Testis (tissue), 2 donors: ENCODE measurements at regions not wholly inside any gene's neighbourhood (a gene's known extent, or its start where the extent isn't known, plus 50 kb on each side); places are given as distances from the start of the nearest gene placed in this dataset.
A peak's percentile ranks its signal among the peaks of the same experiment; 100 is the strongest.

ENCODE experiments used
- DNase-seq: peaks from one replicate; pipeline ENCODE4 v3.0.0-alpha.2; 2019
- H3K27ac ChIP-seq, 2 donors: fragments of 200-600 bp; sonication (generic); one replicate each; pipeline ENCODE4 v1.5.1; 2019
- H3K27me3 ChIP-seq: fragments of 200-600 bp; sonication (generic); one replicate; pipeline ENCODE4 v1.5.1; 2019
- H3K36me3 ChIP-seq: fragments of 200-600 bp; sonication (generic); one replicate; pipeline ENCODE4 v1.5.1; 2017; ENCODE audit warnings: low read depth; ENCODE audit errors: missing control alignments
- H3K4me1 ChIP-seq: fragments of 200-600 bp; sonication (generic); one replicate; pipeline ENCODE4 v1.5.1; 2019
- H3K4me3 ChIP-seq, 2 donors: fragments of 200-600 bp; sonication (generic); one replicate each; pipeline ENCODE4 v1.5.1; 2017 to 2019
- H3K9me3 ChIP-seq: fragments of 200-600 bp; sonication (generic); one replicate; pipeline ENCODE4 v1.5.1; 2017
- POLR2A ChIP-seq: fragments of 450-650 bp; IDR thresholded peaks from one replicate; pipeline ENCODE4 v1.6.1; 2017; ENCODE audit warnings: antibody characterized with exemption, mild to moderate bottlenecking, moderate library complexity
- WGBS, 2 donors: methylation state at CpG; one replicate each; pipeline ENCODE4 v1.1.5; 2018; 5-methylcytosine and 5-hydroxymethylcytosine counted together
- intact Hi-C: fragments of 100-400 bp; cut with DNase I; formaldehyde crosslinking; loops from one replicate; pipeline ENCODE4 v1.15.1; 2023; ENCODE audit warnings: low total_unique reads
- TF ChIP-seq, protein P1 (sequence below), 3 experiments: fragments of 450-650 bp in 2 of 3; fragments of 200-600 bp in 1 of 3; sonication (generic) in 1 of 3; IDR thresholded peaks; one replicate each; pipeline ENCODE4 v1.5.1; 2016 to 2019; ENCODE audit warnings: antibody characterized with exemption in 3 of 3, mild to moderate bottlenecking in 2 of 3, moderate library complexity in 1 of 3

DNA sequence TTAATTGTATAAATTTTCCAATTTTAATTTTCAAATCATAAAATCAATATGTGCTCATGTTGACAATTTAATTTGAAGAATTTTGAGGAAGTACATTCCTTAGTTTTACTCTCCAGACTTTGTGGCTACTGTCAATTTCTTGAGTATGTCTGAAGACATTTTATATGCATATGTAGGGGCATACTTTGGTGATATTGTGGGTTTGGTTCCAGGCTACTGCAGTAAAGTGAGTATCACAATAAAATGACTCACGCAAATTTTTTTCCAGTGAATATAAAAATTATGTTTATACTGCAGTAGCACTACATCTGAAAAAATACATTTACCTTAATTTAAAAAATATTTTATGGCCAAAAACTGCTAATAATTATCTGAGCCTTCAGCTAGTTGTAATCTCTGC, 123.2 kb upstream of the PLCL2 start:
- Histone ChIP-seq H3K27me3 (no peaks in the 10 kb centered on the region), H3K4me1 (no peaks in the 10 kb centered on the region), H3K36me3 (no peaks in the 10 kb centered on the region), H3K4me3 (no peak overlapping the region), H3K9me3 (no peaks in the 10 kb centered on the region), H3K27ac (no peak overlapping the region)
- intact Hi-C loops = no loop called here
- no peak for TF ChIP-seq POLR2A
- TF ChIP-seq, protein P1, sequence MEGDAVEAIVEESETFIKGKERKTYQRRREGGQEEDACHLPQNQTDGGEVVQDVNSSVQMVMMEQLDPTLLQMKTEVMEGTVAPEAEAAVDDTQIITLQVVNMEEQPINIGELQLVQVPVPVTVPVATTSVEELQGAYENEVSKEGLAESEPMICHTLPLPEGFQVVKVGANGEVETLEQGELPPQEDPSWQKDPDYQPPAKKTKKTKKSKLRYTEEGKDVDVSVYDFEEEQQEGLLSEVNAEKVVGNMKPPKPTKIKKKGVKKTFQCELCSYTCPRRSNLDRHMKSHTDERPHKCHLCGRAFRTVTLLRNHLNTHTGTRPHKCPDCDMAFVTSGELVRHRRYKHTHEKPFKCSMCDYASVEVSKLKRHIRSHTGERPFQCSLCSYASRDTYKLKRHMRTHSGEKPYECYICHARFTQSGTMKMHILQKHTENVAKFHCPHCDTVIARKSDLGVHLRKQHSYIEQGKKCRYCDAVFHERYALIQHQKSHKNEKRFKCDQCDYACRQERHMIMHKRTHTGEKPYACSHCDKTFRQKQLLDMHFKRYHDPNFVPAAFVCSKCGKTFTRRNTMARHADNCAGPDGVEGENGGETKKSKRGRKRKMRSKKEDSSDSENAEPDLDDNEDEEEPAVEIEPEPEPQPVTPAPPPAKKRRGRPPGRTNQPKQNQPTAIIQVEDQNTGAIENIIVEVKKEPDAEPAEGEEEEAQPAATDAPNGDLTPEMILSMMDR (IDR thresholded peaks at IDR 0.05) = no peak
- DNase-seq = no peak
- WGBS, 2 donors = 93 to 95% methylated on average over 1 of the region's 1 CpG

DNA sequence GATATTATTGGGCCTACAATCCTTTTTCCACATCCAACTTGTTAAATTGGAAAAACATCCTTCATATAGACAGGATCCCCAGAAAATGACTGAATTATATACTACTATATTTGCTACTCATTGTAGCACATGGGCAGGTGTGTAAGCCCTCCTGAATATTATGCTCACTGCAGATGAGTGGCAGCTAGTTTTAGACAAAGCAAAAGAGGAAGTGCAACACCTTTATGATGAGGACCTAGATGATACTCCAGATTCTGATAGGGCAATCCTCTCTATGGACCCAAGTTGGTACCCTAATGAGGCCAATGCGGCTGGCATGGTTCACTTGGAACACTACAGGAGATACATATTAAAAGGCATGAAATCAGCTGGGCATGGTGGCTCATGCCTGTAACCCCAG, 119.1 kb upstream of the PLCL2 start:
- 93 to 100% methylated on average over 1 of the region's 1 CpG for WGBS, 2 donors

DNA sequence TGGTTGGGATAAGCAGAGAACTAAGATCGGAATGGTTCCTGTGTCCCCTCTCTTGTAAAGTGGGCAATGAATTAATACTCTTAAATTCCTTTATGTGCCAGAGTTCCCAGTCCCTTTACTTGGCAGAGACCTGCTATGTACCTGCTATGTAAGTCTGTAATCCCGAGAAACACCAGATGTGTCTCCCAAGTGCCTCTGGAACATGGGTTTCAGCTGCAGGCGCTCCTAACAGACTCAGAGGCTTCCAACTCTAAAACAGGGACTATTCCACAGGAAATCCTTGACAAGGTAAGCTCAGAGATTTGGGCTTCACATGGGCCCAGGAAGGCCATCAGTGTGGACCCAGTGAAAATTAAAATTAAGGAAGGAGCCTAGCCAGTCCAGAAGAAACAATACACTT, 117.7 kb upstream of the PLCL2 start:
- Histone ChIP-seq H3K9me3 (no peaks in the 10 kb centered on the region), H3K4me1 (no peaks in the 10 kb centered on the region), H3K27me3 (no peaks in the 10 kb centered on the region), H3K36me3 (no peaks in the 10 kb centered on the region), H3K27ac (no peak overlapping the region), H3K4me3 (no peak overlapping the region)
- WGBS, 2 donors = 60 to 70% methylated on average over 3 of the region's 3 CpGs
- TF ChIP-seq, protein P1 (IDR thresholded peaks at IDR 0.05) = no peak
- no peak for TF ChIP-seq POLR2A
- intact Hi-C loops = no loop called here
- DNase-seq = peak; percentile 17

More for the DNA sequence above, 119.1 kb upstream of the PLCL2 start:
- no peak overlapping the region for H3K4me3 ChIP-seq
- no peak for TF ChIP-seq POLR2A
- TF ChIP-seq, protein P1 (IDR thresholded peaks at IDR 0.05) = no peak
- H3K4me1 ChIP-seq = no peaks in the 10 kb centered on the region
- H3K9me3 ChIP-seq = no peaks in the 10 kb centered on the region
- H3K36me3 ChIP-seq = no peaks in the 10 kb centered on the region
- H3K27me3 ChIP-seq = no peaks in the 10 kb centered on the region
- H3K27ac ChIP-seq = no peak overlapping the region
- no peak for DNase-seq
- intact Hi-C loops = no loop called here

DNA sequence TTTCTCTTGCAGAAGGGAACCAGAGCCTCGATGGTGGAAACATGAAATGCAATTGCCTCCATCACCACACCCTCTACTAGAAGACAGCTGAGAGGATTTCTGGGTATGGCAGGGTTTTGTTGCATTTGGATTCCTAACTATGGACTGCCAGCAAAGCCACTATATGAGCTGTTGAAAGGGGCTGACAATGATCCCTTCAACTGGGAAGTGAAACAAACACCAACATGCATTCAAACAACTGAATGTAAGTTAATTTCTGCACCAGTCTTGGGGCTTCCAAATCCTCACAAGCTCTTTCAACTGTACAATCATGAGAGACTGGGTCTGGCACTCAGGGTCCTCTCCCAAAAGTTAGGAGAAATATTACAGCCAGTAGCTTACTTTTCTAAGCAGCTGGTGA, 116.7 kb upstream of the PLCL2 start:
- DNase-seq = no peak
- WGBS, 2 donors = 71 to 79% methylated on average over 1 of the region's 1 CpG
- intact Hi-C loops = no loop called here
- Histone ChIP-seq H3K4me1 (no peaks in the 10 kb centered on the region), H3K27me3 (no peaks in the 10 kb centered on the region), H3K36me3 (no peaks in the 10 kb centered on the region), H3K9me3 (no peaks in the 10 kb centered on the region), H3K27ac (no peak overlapping the region), H3K4me3 (no peak overlapping the region)
- no peak for TF ChIP-seq POLR2A
- TF ChIP-seq, protein P1 (IDR thresholded peaks at IDR 0.05) = no peak

DNA sequence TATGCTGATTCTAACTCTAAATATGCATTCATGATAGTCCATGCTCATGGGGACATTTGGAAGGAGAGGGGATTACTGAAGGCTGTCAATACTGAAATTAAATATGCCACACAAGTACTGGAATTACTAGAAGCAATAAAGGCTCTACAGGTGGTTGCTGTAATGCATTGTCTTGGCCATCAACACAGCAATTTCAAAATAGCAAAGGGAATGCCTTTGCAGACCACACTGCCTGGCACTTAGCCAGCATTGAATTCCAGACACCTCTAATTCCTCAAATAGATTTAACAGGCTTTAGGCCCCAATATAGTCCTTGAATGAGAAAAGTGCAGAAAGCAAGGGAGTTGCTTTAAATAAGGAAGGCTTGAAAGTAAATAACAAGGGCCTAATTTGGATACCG, 115.8 kb upstream of the PLCL2 start:
- DNase-seq = no peak
- WGBS, 2 donors = 60 to 68% methylated on average over 1 of the region's 1 CpG
- intact Hi-C loops = no loop called here
- H3K9me3 ChIP-seq = no peaks in the 10 kb centered on the region
- H3K36me3 ChIP-seq = no peaks in the 10 kb centered on the region
- H3K4me1 ChIP-seq = no peaks in the 10 kb centered on the region
- no peaks in the 10 kb centered on the region for H3K27me3 ChIP-seq
- H3K27ac ChIP-seq = no peak overlapping the region
- no peak overlapping the region for H3K4me3 ChIP-seq
- no peak for TF ChIP-seq POLR2A
- TF ChIP-seq, protein P1 (IDR thresholded peaks at IDR 0.05) = no peak
